GM23338 (cell line): ENCODE measurements at regions not wholly inside any gene's neighbourhood (a gene's known extent, or its start where the extent isn't known, plus 50 kb on each side); places are given as distances from the start of the nearest gene placed in this dataset.

Experiments
- ATAC-seq: fragments of 200-7000 bp; cut with Tn5 transposase; 3 replicates; pipeline ENCODE4 v1.9.1; 2020
- DNase-seq: peaks from one replicate; pipeline ENCODE4 v3.0.0-alpha.2; 2015; ENCODE audit warnings: low spot score
- H2AFZ ChIP-seq: fragments of 200-600 bp; sonication (generic); 2 replicates; pipeline ENCODE4 v1.8.0; 2016; ENCODE audit warnings: antibody characterized with exemption, mild to moderate bottlenecking, moderate library complexity
- H3F3A ChIP-seq: fragments of 200-600 bp; sonication (generic); replicated peaks from 2 replicates; pipeline ENCODE4 v1.8.0; 2017; ENCODE audit warnings: antibody characterized with exemption, mixed run types, low read depth
- H3K27ac ChIP-seq: fragments of 200-600 bp; sonication (generic); 2 replicates; pipeline ENCODE4 v1.6.1; 2016; ENCODE audit warnings: low read depth
- H3K27me3 ChIP-seq: fragments of 200-600 bp; sonication (generic); 2 replicates; pipeline ENCODE4 v1.8.0; 2016; ENCODE audit warnings: mild to moderate bottlenecking, mixed run types, moderate library complexity; ENCODE audit not compliant: insufficient read depth
- H3K36me3 ChIP-seq: fragments of 200-600 bp; sonication (generic); 2 replicates; pipeline ENCODE4 v1.8.0; 2016; ENCODE audit warnings: mild to moderate bottlenecking; ENCODE audit not compliant: insufficient read depth
- H3K4me1 ChIP-seq: fragments of 200-600 bp; sonication (generic); 2 replicates; pipeline ENCODE4 v1.8.0; 2016; ENCODE audit warnings: mild to moderate bottlenecking, moderate library complexity; ENCODE audit not compliant: insufficient read depth
- H3K4me2 ChIP-seq: fragments of 200-600 bp; sonication (generic); 2 replicates; pipeline ENCODE4 v1.7.1; 2017; ENCODE audit warnings: mixed run types
- H3K4me3 ChIP-seq: fragments of 200-600 bp; sonication (generic); 2 replicates; pipeline ENCODE4 v1.6.1; 2016; ENCODE audit warnings: mixed run types
- H3K79me2 ChIP-seq: fragments of 200-600 bp; sonication (generic); replicated peaks from 2 replicates; pipeline ENCODE4 v1.8.0; 2017; ENCODE audit warnings: mild to moderate bottlenecking; ENCODE audit not compliant: insufficient read depth
- H3K9me2 ChIP-seq: fragments of 200-600 bp; sonication (generic); 2 replicates; pipeline ENCODE4 v1.8.0; 2017; ENCODE audit not compliant: insufficient read depth
- H4K20me1 ChIP-seq: fragments of 200-600 bp; sonication (generic); replicated peaks from 2 replicates; pipeline ENCODE4 v1.8.0; 2017; ENCODE audit warnings: mild to moderate bottlenecking; ENCODE audit not compliant: insufficient read depth
- H3K27ac Mint-ChIP-seq: 2 replicates; pipeline ENCODE4 v1.8.0; 2020; ENCODE audit warnings: inconsistent platforms, mild to moderate bottlenecking, moderate library complexity, mixed read lengths
- H3K27me3 Mint-ChIP-seq: 3 replicates; pipeline ENCODE4 v1.8.0; 2022; ENCODE audit warnings: low read depth, mild to moderate bottlenecking, moderate library complexity, mixed read lengths, inconsistent platforms; ENCODE audit not compliant: insufficient read depth, poor library complexity
- H3K36me3 Mint-ChIP-seq: 3 replicates; pipeline ENCODE4 v1.8.0; 2021; ENCODE audit warnings: low read depth, mild to moderate bottlenecking, inconsistent platforms, moderate library complexity, mixed read lengths
- H3K4me1 Mint-ChIP-seq: 3 replicates; pipeline ENCODE4 v1.8.0; 2020; ENCODE audit warnings: mild to moderate bottlenecking, inconsistent platforms, mixed read lengths
- H3K4me3 Mint-ChIP-seq: 3 replicates; pipeline ENCODE4 v1.8.0; 2021; ENCODE audit warnings: moderate library complexity, mild to moderate bottlenecking, inconsistent platforms, mixed read lengths
- H3K9me3 Mint-ChIP-seq: 3 replicates; pipeline ENCODE4 v1.8.0; 2020; ENCODE audit warnings: moderate library complexity, mild to moderate bottlenecking, inconsistent platforms, mixed read lengths
- CREB1 ChIP-seq: fragments of 250-450 bp; sonication (Bioruptor Pico); IDR thresholded peaks from 2 replicates; pipeline ENCODE4 v1.5.0; 2020; ENCODE audit warnings: low read depth, mild to moderate bottlenecking, moderate library complexity
- CTCF ChIP-seq, 2 experiments: fragments of 200-600 bp in 1 of 2; sonication (generic) in 1 of 2; conservative IDR thresholded peaks; 2 replicates each; pipeline versions ENCODE4 v1.5.1 to v1.6.1; 2016 to 2017; ENCODE audit warnings: antibody characterized with exemption in 2 of 2, low read depth in 2 of 2, mild to moderate bottlenecking in 2 of 2, moderate library complexity in 1 of 2
- ETS1 ChIP-seq: IDR thresholded peaks from 2 replicates; pipeline ENCODE4 v1.6.1; 2016; ENCODE audit warnings: antibody characterized with exemption
- EZH2 ChIP-seq: fragments of 200-600 bp; sonication (generic); IDR thresholded peaks from one replicate; pipeline ENCODE4 v1.8.0; 2017; ENCODE audit warnings: antibody characterized with exemption, mild to moderate bottlenecking, low read depth; ENCODE audit not compliant: unreplicated experiment
- EZH2phosphoT487 ChIP-seq: fragments of 200-600 bp; sonication (generic); IDR thresholded peaks from one replicate; pipeline ENCODE4 v1.8.1; 2018; ENCODE audit warnings: antibody characterized with exemption; ENCODE audit not compliant: unreplicated experiment
- JUNB ChIP-seq: IDR thresholded peaks from one replicate; pipeline ENCODE4 v1.6.1; 2016; ENCODE audit warnings: antibody characterized with exemption; ENCODE audit not compliant: unreplicated experiment
- NANOG ChIP-seq: IDR thresholded peaks from 2 replicates; pipeline ENCODE4 v1.6.1; 2016; ENCODE audit warnings: antibody characterized with exemption, borderline replicate concordance
- POLR2AphosphoS5 ChIP-seq: IDR thresholded peaks from 2 replicates; pipeline ENCODE4 v1.6.1; 2016; ENCODE audit warnings: antibody characterized with exemption, low read depth
- REST ChIP-seq: IDR thresholded peaks from one replicate; pipeline ENCODE4 v1.6.1; 2018; ENCODE audit warnings: antibody characterized with exemption; ENCODE audit not compliant: unreplicated experiment
- STAT1 ChIP-seq: IDR thresholded peaks from one replicate; pipeline ENCODE4 v1.6.1; 2016; ENCODE audit warnings: antibody characterized with exemption; ENCODE audit not compliant: unreplicated experiment
- ZNF114 ChIP-seq: fragments of 250-450 bp; sonication (Bioruptor Pico); IDR thresholded peaks from 2 replicates; pipeline ENCODE4 v1.5.0; 2020; ENCODE audit warnings: mild to moderate bottlenecking, moderate library complexity
- ZNF331 ChIP-seq: fragments of 250-450 bp; sonication (Bioruptor Pico); IDR thresholded peaks from 2 replicates; pipeline ENCODE4 v1.5.0; 2020; ENCODE audit warnings: low read depth, mild to moderate bottlenecking, moderate library complexity
- ZNF462 ChIP-seq: fragments of 250-450 bp; sonication (Bioruptor Pico); IDR thresholded peaks from 2 replicates; pipeline ENCODE4 v1.5.0; 2020; ENCODE audit warnings: mild to moderate bottlenecking, moderate library complexity

- H3F3A ChIP-seq: no peaks in the 10 kb centered on the region
Observed at GRCh38 chr16:80045861-80046260, 445.3 kb upstream of the MAF start.

More at GRCh38 chr16:80045861-80046260, 445.3 kb upstream of the MAF start:
- H3K4me1 Mint-ChIP-seq: peaks cover 4% of the 10 kb centered on the region; the same call in 2 of the 3 replicates
- TF ChIP-seq ZNF462 (no peak), ETS1 (no peak), CREB1 (CRISPR knock-in tag) (no peak), ZNF114 (CRISPR knock-in tag) (no peak), CTCF (conservative IDR thresholded peaks at IDR 0.05; ENCODE audit: low read depth in 2 of 2) (no peak), EZH2phosphoT487 (no peak), REST (no peak), ZNF331 (CRISPR knock-in tag) (no peak), NANOG (no peak), POLR2AphosphoS5 (no peak), JUNB (no peak), EZH2 (no peak), STAT1 (no peak)
- Histone ChIP-seq H3K36me3 (no peaks in the 10 kb centered on the region), H3K79me2 (no peaks in the 10 kb centered on the region), H2AFZ (peak overlapping the region; percentile 63; the same call in 1 of the 2 replicates), H3K4me3 (no peak overlapping the region), H4K20me1 (no peaks in the 10 kb centered on the region), H3K4me1 (no peaks in the 10 kb centered on the region), H3K4me2 (no peak overlapping the region), H3K9me2 (no peaks in the 10 kb centered on the region), H3K27me3 (no peaks in the 10 kb centered on the region), H3K27ac (no peak overlapping the region)
- no peak overlapping the region for H3K4me3 Mint-ChIP-seq
- H3K9me3 Mint-ChIP-seq: no peaks in the 10 kb centered on the region
- ATAC-seq (no peak), DNase-seq (no peak)
- H3K36me3 Mint-ChIP-seq: no peaks in the 10 kb centered on the region
- no peaks in the 10 kb centered on the region for H3K27me3 Mint-ChIP-seq
- no peak overlapping the region for H3K27ac Mint-ChIP-seq
